ENCODE measurements at regions not wholly inside any gene's neighbourhood (a gene's known extent, or its start where the extent isn't known, plus 50 kb on each side); places are given as distances from the start of the nearest gene placed in this dataset.

- TF ChIP-seq POLR2A (IDR thresholded peaks at IDR 0.05) (no peak), CTCF (IDR thresholded peaks at IDR 0.05) (no peak)
These were observed 132.8 kb upstream of the REG3A start for GRCh38 chr2:79292239-79292957.
